IPS DF 4.7 (cell line): ENCODE measurements at regions not wholly inside any gene's neighbourhood (a gene's known extent, or its start where the extent isn't known, plus 50 kb on each side); places are given as distances from the start of the nearest gene placed in this dataset.
"Not testable (repeated sequence)": the region's sequence is repeated elsewhere in the genome, so short reads cannot be mapped to it uniquely, and the experiment has no call there.

Experiments
- DNase-seq: peaks from one replicate; pipeline ENCODE4 v3.0.0-alpha.2; 2013; ENCODE audit warnings: low spot score; ENCODE audit errors: extremely low read depth

GRCh38 chr7:93830141-93830925 lies 60.2 kb downstream of the TFPI2 start:
- no peak for DNase-seq

- no peak for DNase-seq
Measured at GRCh38 chr7:93828260-93828659, 62.3 kb downstream of the TFPI2 start.

GRCh38 chr7:93823621-93824020 lies 66.9 kb downstream of the TFPI2 start:
- DNase-seq = no peak

- DNase-seq = no peak
Measured at GRCh38 chr7:93821463-93821862, 69.1 kb downstream of the TFPI2 start.

GRCh38 chr7:93819699-93820098 lies 70.9 kb downstream of the TFPI2 start:
- no peak for DNase-seq

GRCh38 chr7:93817526-93817925 lies 73.0 kb downstream of the TFPI2 start:
- DNase-seq = no peak

GRCh38 chr7:93817004-93817403 lies 73.5 kb downstream of the TFPI2 start:
- no peak for DNase-seq

- DNase-seq = no peak
Measured at GRCh38 chr7:93813514-93813913, 77.0 kb downstream of the TFPI2 start.

- no peak for DNase-seq
Measured at GRCh38 chr7:93812061-93812460, 78.5 kb downstream of the TFPI2 start.

GRCh38 chr7:93811198-93811597 lies 79.4 kb downstream of the TFPI2 start:
- no peak for DNase-seq

GRCh38 chr7:93810561-93810960 lies 80.0 kb downstream of the TFPI2 start:
- no peak for DNase-seq

- no peak for DNase-seq
Measured at GRCh38 chr7:93804726-93805125, 85.8 kb downstream of the TFPI2 start.

GRCh38 chr7:93799750-93800357 lies 90.7 kb downstream of the TFPI2 start:
- DNase-seq = peak; percentile 19

GRCh38 chr7:93793084-93793697 lies 97.4 kb downstream of the TFPI2 start:
- DNase-seq = not testable (repeated sequence)

- no peak for DNase-seq
Measured at GRCh38 chr7:93779115-93779514, 111.4 kb downstream of the TFPI2 start.

GRCh38 chr7:93778384-93778783 lies 112.2 kb downstream of the TFPI2 start:
- no peak for DNase-seq

GRCh38 chr7:93773446-93773845 lies 117.1 kb downstream of the TFPI2 start:
- DNase-seq = no peak

GRCh38 chr7:93765475-93765874 lies 125.1 kb downstream of the TFPI2 start:
- no peak for DNase-seq

- DNase-seq = no peak
Measured at GRCh38 chr7:93758631-93759030, 131.9 kb downstream of the TFPI2 start.

GRCh38 chr7:93757426-93757825 lies 133.1 kb downstream of the TFPI2 start:
- DNase-seq = no peak

GRCh38 chr7:93756890-93757289 lies 133.7 kb downstream of the TFPI2 start:
- DNase-seq = no peak

- DNase-seq = no peak
Measured at GRCh38 chr7:93751421-93751820, 139.1 kb downstream of the TFPI2 start.

- DNase-seq = no peak
Measured at GRCh38 chr7:93750986-93751385, 139.6 kb downstream of the TFPI2 start.
